ENCODE measurements at regions not wholly inside any gene's neighbourhood (a gene's known extent, or its start where the extent isn't known, plus 50 kb on each side); places are given as distances from the start of the nearest gene placed in this dataset.
"Not testable (repeated sequence)": the region's sequence is repeated elsewhere in the genome, so short reads cannot be mapped to it uniquely, and the experiment has no call there.

GRCh38 chr2:181737302-181737701 lies 57.0 kb upstream of the NEUROD1 start:
- not testable (repeated sequence) for DNase-seq, H3K4me3 ChIP-seq, H3K27me3 ChIP-seq, H3K9me3 ChIP-seq, H3K36me3 ChIP-seq

GRCh38 chr2:181738074-181738473 lies 57.8 kb upstream of the NEUROD1 start:
- H3K36me3 ChIP-seq = no peaks in the 10 kb centered on the region
- H3K27me3 ChIP-seq = no peaks in the 10 kb centered on the region
- no peak overlapping the region for H3K4me3 ChIP-seq
- no peaks in the 10 kb centered on the region; the same call in 1 of the 2 replicates for H3K9me3 ChIP-seq
- no peak for DNase-seq

- Histone ChIP-seq H3K9me3 (no peaks in the 10 kb centered on the region), H3K36me3 (no peaks in the 10 kb centered on the region)
Measured at GRCh38 chr2:181738563-181738962, 58.2 kb upstream of the NEUROD1 start.

GRCh38 chr2:181741756-181742155 lies 61.4 kb upstream of the NEUROD1 start:
- Histone ChIP-seq H3K9me3 (no peaks in the 10 kb centered on the region), H3K36me3 (no peaks in the 10 kb centered on the region), H3K27me3 (no peaks in the 10 kb centered on the region), H3K4me3 (no peak overlapping the region)
- DNase-seq = no peak

More at GRCh38 chr2:181738563-181738962, 58.2 kb upstream of the NEUROD1 start:
- no peak overlapping the region for H3K4me3 ChIP-seq
- DNase-seq = no peak
- no peaks in the 10 kb centered on the region for H3K27me3 ChIP-seq

DNA sequence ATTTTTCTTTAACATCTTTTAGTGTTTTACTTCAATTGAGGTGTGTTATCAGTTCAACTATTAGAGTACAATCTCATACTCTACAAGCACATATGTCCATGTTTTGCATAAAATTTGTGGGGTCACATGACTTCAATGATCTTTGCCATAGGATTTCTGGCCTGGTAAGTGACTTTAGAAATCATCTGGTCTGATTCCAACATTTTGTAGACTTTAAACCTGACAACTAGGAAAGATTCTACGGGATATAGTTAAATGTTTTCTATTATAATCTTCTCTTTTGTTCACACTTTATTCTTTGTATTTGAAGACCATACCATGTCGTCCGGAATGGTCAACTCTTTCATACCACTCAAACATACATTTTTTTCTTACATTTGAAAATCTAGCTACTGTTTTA lies 62.0 kb upstream of the NEUROD1 start:
- H3K4me3 ChIP-seq = no peak overlapping the region
- H3K36me3 ChIP-seq = no peaks in the 10 kb centered on the region
- no peaks in the 10 kb centered on the region for H3K27me3 ChIP-seq
- DNase-seq = no peak
- H3K9me3 ChIP-seq = no peaks in the 10 kb centered on the region; the same call in 1 of the 2 replicates

DNA sequence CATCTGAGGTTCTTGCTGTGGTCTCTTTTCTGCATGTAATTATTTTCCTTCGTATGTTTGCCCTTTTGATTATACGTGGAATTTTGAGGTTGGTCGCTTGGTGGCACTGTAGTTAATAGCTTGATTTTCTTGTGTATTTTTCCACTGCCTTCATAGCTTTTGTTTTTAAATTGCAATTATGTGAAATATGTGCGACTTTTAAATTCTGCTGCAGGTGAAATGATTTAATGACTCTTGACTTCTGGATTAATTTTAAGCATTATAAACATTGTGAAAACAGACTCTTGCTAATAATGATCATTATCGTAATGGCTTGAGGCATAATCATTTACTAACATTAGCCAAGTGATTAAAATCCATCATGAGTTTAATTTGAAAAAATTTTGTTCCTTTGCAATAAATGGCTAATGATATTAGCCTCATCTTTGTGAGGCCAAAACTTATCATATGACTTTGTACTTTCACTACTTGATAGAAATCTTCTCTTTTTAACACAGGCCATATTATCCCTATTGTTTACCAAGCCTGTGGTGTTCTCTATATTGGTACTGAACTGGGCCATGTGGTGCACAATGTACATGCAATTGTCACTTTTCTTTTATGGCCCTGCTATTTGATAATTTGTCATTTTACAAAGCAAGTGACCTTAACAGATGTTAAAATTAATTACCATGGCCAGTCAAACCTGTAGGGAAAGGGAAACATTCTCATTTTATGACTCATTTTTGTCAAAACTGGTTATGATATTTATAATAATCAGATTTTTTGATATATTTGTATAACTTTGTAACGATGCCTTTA lies 62.8 kb upstream of the NEUROD1 start:
- Histone ChIP-seq H3K9me3 (no peaks in the 10 kb centered on the region; the same call in 1 of the 2 replicates), H3K4me3 (no peak overlapping the region), H3K36me3 (no peaks in the 10 kb centered on the region), H3K27me3 (no peaks in the 10 kb centered on the region)
- peak; percentile 7 for DNase-seq

DNA sequence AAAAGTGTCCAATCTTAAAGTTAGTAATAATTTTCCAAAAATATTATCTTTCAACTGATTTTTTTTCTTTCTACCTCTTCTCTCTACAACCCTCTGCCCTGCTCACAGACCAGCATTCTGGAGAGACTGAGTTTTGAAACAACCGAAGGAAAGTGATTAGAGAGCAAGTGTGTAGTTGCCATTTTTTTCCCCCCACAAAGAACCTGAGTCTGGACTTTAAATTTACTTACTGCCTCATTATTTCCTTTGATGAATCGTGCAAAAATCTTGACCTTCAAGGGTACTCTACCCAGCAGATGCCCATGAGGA lies 63.4 kb upstream of the NEUROD1 start:
- no peak overlapping the region for H3K4me3 ChIP-seq
- no peaks in the 10 kb centered on the region; the same call in 1 of the 2 replicates for H3K9me3 ChIP-seq
- no peaks in the 10 kb centered on the region for H3K27me3 ChIP-seq
- DNase-seq = no peak
- H3K36me3 ChIP-seq = no peaks in the 10 kb centered on the region

GRCh38 chr2:181745796-181746540 lies 65.7 kb upstream of the NEUROD1 start:
- no peaks in the 10 kb centered on the region; the same call in 1 of the 2 replicates for H3K9me3 ChIP-seq
- DNase-seq = no peak
- H3K4me3 ChIP-seq = no peak overlapping the region

GRCh38 chr2:181746844-181747243 lies 66.5 kb upstream of the NEUROD1 start:
- no peaks in the 10 kb centered on the region for H3K27me3 ChIP-seq
- DNase-seq = no peak
- no peaks in the 10 kb centered on the region; the same call in 1 of the 2 replicates for H3K9me3 ChIP-seq
- H3K4me3 ChIP-seq = no peak overlapping the region
- H3K36me3 ChIP-seq = no peaks in the 10 kb centered on the region

More at GRCh38 chr2:181745796-181746540, 65.7 kb upstream of the NEUROD1 start:
- Histone ChIP-seq H3K27me3 (no peaks in the 10 kb centered on the region), H3K36me3 (no peaks in the 10 kb centered on the region)

DNA sequence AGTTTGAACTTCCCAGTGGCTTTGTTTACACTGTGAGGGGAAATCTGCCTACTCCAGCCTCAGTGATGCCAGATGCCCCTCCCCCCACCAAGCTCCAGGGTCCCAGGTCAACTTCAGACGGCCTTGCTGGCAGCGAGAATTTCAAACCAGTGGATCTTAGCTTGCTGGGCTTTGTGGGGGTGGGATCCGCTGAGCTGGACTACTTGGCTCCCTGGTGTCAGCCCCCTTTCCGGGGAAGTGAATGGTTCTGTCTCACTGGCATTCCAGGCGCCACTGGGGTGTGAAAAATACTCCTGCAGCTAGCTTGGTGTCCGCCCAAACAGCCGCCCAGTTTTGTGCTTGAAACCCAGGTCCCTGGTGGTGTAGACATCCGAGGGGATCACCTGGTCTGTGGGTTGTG lies 70.0 kb upstream of the NEUROD1 start:
- Histone ChIP-seq H3K36me3 (no peaks in the 10 kb centered on the region), H3K4me3 (no peak overlapping the region), H3K27me3 (no peaks in the 10 kb centered on the region), H3K9me3 (no peaks in the 10 kb centered on the region; the same call in 1 of the 2 replicates)
- no peak for DNase-seq

- no peaks in the 10 kb centered on the region; the same call in 1 of the 2 replicates for H3K9me3 ChIP-seq
- H3K4me3 ChIP-seq = no peak overlapping the region
- H3K27me3 ChIP-seq = no peaks in the 10 kb centered on the region
- no peaks in the 10 kb centered on the region for H3K36me3 ChIP-seq
- no peak for DNase-seq
Measured at GRCh38 chr2:181751266-181752030, 71.1 kb upstream of the NEUROD1 start.

DNA sequence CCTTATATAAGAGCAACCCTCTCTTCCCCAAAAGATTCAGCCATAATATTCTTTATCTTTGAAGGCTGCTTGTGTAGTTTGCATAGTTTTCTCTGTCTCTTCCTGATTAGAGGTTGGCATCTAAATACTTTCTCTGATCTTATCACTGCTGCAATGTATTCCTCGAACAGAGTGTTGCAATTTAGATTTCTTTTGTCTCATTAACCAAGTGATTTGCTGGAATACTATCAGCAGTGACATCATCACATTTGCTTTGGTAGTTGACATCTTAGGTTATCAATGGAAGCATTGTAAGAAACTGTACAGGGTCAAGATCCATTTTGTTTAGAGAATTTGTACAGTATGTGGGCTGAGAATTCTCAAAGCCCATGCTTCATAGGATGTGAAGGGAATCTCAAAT lies 72.0 kb upstream of the NEUROD1 start:
- DNase-seq = no peak
- Histone ChIP-seq H3K27me3 (no peaks in the 10 kb centered on the region), H3K4me3 (no peak overlapping the region), H3K36me3 (no peaks in the 10 kb centered on the region), H3K9me3 (no peaks in the 10 kb centered on the region; the same call in 1 of the 2 replicates)

GRCh38 chr2:181753686-181754085 lies 73.4 kb upstream of the NEUROD1 start:
- no peaks in the 10 kb centered on the region for H3K9me3 ChIP-seq
- H3K27me3 ChIP-seq = no peaks in the 10 kb centered on the region
- no peak for DNase-seq
- no peaks in the 10 kb centered on the region for H3K36me3 ChIP-seq
- no peak overlapping the region for H3K4me3 ChIP-seq

DNA sequence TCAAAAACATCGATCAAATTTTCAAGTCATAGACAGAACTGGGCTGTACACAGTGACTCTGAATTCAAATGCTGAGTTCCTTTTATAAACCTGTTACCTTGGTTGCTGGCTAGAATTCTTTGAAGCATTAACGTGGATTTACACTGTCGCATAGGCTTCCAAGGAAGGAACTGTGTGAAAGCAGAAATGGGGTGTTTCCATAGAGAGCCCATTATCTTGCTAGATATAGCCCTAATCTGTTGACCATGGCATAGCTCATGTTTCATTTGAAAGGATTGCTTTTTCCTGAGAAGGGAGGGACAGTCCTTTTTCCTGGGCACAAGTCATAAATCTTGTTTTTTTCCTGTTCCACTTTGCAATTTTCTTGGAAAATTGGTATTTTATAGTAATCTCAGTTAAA lies 73.8 kb upstream of the NEUROD1 start:
- no peaks in the 10 kb centered on the region for H3K27me3 ChIP-seq
- no peaks in the 10 kb centered on the region for H3K36me3 ChIP-seq
- H3K4me3 ChIP-seq = no peak overlapping the region
- H3K9me3 ChIP-seq = no peaks in the 10 kb centered on the region
- DNase-seq = no peak

GRCh38 chr2:181755181-181755580 lies 74.9 kb upstream of the NEUROD1 start:
- H3K36me3 ChIP-seq = no peaks in the 10 kb centered on the region
- no peak overlapping the region for H3K4me3 ChIP-seq
- no peaks in the 10 kb centered on the region for H3K9me3 ChIP-seq
- no peaks in the 10 kb centered on the region for H3K27me3 ChIP-seq
- no peak for DNase-seq

DNA sequence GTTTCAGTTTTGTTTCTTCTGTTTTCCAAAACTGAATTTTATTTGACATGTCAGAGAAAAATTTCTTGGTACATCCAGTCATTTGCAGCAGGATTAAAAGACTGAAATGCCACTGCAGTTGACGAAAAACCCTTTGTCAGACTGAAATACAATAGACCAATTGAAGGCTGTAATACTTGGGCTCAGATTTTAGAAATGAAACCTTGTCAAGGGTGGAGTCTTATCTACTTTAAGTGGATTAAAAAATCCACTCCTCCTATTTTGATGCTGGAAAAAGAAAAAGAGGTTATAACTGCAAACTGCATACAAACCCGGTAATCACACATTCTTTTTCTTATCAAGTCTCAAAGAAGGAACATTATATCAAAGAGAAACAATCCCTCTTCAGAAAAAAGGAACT lies 80.2 kb upstream of the NEUROD1 start:
- Histone ChIP-seq H3K4me3 (no peak overlapping the region), H3K9me3 (no peaks in the 10 kb centered on the region), H3K36me3 (no peaks in the 10 kb centered on the region), H3K27me3 (no peaks in the 10 kb centered on the region)
- DNase-seq = no peak

- Histone ChIP-seq H3K27me3 (no peaks in the 10 kb centered on the region), H3K9me3 (no peaks in the 10 kb centered on the region), H3K4me3 (no peak overlapping the region), H3K36me3 (no peaks in the 10 kb centered on the region)
- DNase-seq = no peak
Measured at GRCh38 chr2:181761175-181761574, 80.9 kb upstream of the NEUROD1 start.
